Stimulated activated effector memory CD8-positive, alpha-beta T cell treated with anti-CD3 and anti-CD28 coated beads, Interleukin-12 subunit alpha, Interleukin-12 subunit beta, amount 100 ng/mL, for 72 hours (primary cell): ENCODE measurements at regions not wholly inside any gene's neighbourhood (a gene's known extent, or its start where the extent isn't known, plus 50 kb on each side); places are given as distances from the start of the nearest gene placed in this dataset.
"Not testable (repeated sequence)": the region's sequence is repeated elsewhere in the genome, so short reads cannot be mapped to it uniquely, and the experiment has no call there.

Source experiments
- ATAC-seq: fragments of 150-1000 bp; cut with Tn5 transposase; 2 replicates; pipeline ENCODE4 v1.10.0; 2021
- DNase-seq, 2 donors: peaks; one replicate each; pipeline ENCODE4 v3.0.0; 2021 to 2022; ENCODE audit warnings: low spot score in 2 of 2
- H3K27ac Mint-ChIP-seq: one replicate; pipeline ENCODE4 v1.8.0; 2022; ENCODE audit warnings: mild to moderate bottlenecking, mixed read lengths
- H3K36me3 Mint-ChIP-seq: one replicate; pipeline ENCODE4 v1.8.0; 2022; ENCODE audit warnings: mild to moderate bottlenecking, mixed read lengths
- H3K4me1 Mint-ChIP-seq: one replicate; pipeline ENCODE4 v1.8.0; 2022; ENCODE audit warnings: mixed read lengths
- H3K4me3 Mint-ChIP-seq: one replicate; pipeline ENCODE4 v1.8.0; 2022; ENCODE audit warnings: mild to moderate bottlenecking, mixed read lengths
- H3K9me3 Mint-ChIP-seq: one replicate; pipeline ENCODE4 v1.8.0; 2022; ENCODE audit warnings: mixed read lengths

DNA sequence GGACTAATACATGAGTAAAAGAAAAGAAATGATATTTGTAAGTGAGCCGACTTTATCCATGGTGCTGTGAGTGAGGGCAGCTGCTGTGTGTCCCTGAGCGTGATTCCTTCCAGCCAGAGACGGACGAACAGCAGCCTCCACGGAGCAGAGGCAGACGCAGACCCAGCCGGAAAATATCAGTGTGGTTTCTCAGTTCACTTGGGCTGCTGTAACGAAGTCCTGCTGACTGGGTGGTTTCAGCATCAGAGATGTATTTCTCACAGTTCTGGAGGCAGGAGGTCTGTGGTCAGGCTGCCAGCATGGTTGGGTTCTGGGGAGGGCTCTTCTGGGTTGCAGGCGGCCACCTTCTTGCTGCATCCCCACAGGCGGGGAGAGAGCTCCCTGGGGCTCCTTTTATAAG lies 375.6 kb downstream of the GLRX3 start:
- H3K4me1 Mint-ChIP-seq = peaks cover 5% of the 10 kb centered on the region
- no peak for DNase-seq
- H3K9me3 Mint-ChIP-seq = peaks cover 6% of the 10 kb centered on the region
- no peak overlapping the region for H3K4me3 Mint-ChIP-seq
- H3K36me3 Mint-ChIP-seq = no peaks in the 10 kb centered on the region
- H3K27ac Mint-ChIP-seq = no peak overlapping the region
- no peak for ATAC-seq

DNA sequence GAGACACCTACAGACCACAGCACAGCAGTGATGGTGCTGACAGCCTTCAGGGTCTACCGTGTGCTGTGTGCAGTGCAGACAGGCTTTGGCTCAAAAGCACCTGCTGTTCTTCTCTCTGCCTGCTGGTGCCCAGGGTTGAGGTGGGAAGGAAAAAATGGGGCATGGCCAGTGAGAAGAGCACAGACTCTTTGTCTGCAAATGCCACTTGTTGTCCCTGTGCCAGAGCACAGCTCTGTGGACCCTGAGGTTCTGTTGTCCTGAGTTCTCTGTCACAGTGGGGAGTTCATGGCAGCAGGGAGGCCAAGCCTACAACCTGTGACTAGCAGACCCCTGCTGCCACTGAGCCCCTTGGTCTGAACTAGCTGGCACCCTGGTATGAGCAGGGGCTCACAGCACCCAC lies 376.7 kb downstream of the GLRX3 start:
- H3K4me1 Mint-ChIP-seq = peaks cover 5% of the 10 kb centered on the region
- H3K36me3 Mint-ChIP-seq = no peaks in the 10 kb centered on the region
- DNase-seq (no peak), ATAC-seq (no peak)
- no peak overlapping the region for H3K4me3 Mint-ChIP-seq
- peaks cover 6% of the 10 kb centered on the region for H3K9me3 Mint-ChIP-seq
- no peak overlapping the region for H3K27ac Mint-ChIP-seq

DNA sequence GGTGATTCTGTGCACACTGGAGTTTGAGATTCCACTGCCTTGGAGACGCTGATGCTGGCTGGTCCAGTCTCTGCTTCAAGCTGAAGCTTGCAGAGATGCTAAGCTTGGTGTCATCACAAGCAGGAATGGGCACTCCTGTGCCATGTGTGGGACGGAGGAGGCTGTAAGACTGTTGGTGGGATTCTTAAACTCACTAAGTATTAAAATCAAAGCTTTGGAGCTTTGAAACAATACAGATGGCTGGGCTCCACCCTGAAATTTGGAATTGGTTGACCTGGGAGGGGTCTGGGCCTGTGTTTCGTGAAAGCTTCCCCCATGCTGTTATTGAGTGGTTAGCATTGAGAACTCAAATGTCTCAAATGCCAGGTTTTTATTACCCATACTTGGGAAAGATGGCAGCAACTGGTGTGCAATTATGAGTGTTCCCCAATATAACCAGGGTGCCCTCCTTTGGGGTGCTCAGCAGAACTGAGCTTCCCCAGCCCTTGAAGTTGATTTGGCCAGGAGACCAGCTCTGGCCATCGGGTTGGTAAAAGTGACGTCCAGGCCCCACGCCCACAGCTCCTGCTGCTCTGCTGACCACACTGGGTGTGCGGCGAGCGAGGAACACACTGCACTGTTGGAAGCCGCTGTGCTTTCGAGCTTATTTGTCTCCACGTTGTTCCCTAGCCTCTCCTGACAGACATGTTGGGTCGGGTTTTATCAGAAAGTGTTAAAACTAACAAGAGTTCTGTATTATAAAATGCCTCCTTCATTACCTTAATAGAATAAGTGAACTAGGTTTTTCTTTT lies 377.7 kb downstream of the GLRX3 start:
- DNase-seq (no peak), ATAC-seq (no peak)
- peaks cover 4% of the 10 kb centered on the region for H3K4me1 Mint-ChIP-seq
- peaks cover 5% of the 10 kb centered on the region for H3K9me3 Mint-ChIP-seq
- H3K36me3 Mint-ChIP-seq = no peaks in the 10 kb centered on the region
- no peak overlapping the region for H3K4me3 Mint-ChIP-seq
- no peak overlapping the region for H3K27ac Mint-ChIP-seq

DNA sequence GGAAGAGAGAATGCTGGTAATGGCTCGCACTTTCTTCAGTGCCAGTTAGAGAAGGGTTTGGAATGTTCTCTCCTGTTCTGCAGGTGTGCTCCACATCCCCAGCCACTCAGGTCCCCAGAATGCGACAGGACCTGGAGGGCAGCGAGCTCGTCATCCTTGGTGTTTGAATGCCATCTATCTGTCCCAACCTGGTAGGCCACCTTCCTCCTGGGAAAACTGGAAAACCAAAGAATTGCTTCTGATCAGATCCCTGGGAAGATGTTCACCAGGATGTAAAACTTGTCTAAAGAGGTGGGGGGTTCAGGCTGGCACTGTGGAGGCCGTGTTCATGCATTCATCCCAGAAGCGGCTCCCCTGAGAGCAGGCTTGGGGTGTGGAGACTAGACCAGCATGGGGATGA lies 379.5 kb downstream of the GLRX3 start:
- H3K4me1 Mint-ChIP-seq = no peaks in the 10 kb centered on the region
- ATAC-seq (no peak), DNase-seq (no peak)
- H3K36me3 Mint-ChIP-seq = no peaks in the 10 kb centered on the region
- no peak overlapping the region for H3K4me3 Mint-ChIP-seq
- H3K27ac Mint-ChIP-seq = no peak overlapping the region
- H3K9me3 Mint-ChIP-seq = peaks cover 9% of the 10 kb centered on the region

DNA sequence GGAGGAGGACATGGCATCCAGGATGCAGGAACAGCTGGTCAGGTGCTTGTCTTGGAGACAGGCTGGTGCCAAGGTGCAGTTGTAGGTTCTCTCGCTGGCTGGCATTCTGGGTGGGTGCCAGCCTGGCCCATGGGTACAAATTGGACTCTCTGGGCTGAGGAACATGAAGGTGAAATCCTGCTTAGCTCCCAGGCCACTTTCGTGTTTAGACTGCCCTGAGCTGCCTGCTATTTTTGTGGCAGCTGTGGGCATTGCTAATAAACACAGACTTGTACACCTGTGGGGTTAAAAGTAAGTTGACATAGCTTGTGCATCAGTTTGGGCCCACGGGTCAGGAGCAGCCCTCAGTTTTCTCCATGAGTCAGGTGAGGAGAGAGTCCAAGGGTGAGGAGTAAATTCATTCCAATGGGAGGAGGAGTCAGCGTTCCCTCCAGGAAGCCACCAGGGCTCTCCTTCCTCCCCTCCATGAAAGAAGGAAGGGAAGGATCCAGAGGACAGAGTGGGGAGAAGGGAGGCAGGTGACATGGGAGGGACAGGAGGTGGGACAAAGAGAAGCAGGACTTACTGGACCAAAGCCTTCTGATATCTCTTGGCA lies 380.0 kb downstream of the GLRX3 start:
- Mint-ChIP-seq H3K9me3 (peaks cover 9% of the 10 kb centered on the region), H3K4me3 (no peak overlapping the region), H3K36me3 (no peaks in the 10 kb centered on the region), H3K4me1 (no peaks in the 10 kb centered on the region), H3K27ac (no peak overlapping the region)
- no peak for ATAC-seq
- no peak for DNase-seq

DNA sequence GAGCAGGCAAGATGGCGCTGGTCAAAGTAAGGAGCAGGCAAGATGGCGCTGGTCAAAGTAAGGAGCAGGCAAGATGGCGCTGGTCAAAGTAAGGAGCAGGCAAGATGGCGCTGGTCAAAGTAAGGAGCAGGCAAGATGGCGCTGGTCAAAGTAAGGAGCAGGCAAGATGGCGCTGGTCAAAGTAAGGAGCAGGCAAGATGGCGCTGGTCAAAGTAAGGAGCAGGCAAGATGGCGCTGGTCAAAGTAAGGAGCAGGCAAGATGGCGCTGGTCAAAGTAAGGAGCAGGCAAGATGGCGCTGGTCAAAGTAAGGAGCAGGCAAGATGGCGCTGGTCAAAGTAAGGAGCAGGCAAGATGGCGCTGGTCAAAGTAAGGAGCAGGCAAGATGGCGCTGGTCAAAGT lies 382.7 kb downstream of the GLRX3 start:
- H3K36me3 Mint-ChIP-seq = not testable (repeated sequence)

DNA sequence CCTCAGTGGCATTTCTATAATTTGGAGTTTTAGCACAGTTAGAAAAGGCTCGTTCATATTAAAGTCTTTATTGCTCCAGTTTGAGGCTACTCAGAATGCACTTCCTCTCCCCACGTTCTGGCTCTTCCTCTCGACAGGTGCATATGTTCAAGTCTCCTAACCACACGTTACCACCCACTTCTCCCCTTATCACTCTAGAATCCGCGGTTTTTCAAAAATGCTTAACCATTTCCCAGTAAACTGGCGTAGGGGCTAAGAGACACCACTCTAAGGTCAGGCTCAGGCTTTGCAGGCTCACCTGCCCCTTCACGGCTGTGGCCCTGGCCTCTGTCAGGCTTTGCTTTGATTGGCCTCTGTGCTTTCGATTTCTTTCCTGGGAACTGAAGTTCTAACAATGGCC lies 383.6 kb downstream of the GLRX3 start:
- H3K9me3 Mint-ChIP-seq = peaks cover 7% of the 10 kb centered on the region
- no peak overlapping the region for H3K27ac Mint-ChIP-seq
- H3K4me1 Mint-ChIP-seq = no peaks in the 10 kb centered on the region
- ATAC-seq (no peak), DNase-seq (no peak)
- H3K36me3 Mint-ChIP-seq = no peaks in the 10 kb centered on the region
- no peak overlapping the region for H3K4me3 Mint-ChIP-seq

More for the DNA sequence above, 382.7 kb downstream of the GLRX3 start:
- not testable (repeated sequence) for H3K4me3 Mint-ChIP-seq, H3K4me1 Mint-ChIP-seq, DNase-seq, H3K27ac Mint-ChIP-seq, ATAC-seq, H3K9me3 Mint-ChIP-seq

DNA sequence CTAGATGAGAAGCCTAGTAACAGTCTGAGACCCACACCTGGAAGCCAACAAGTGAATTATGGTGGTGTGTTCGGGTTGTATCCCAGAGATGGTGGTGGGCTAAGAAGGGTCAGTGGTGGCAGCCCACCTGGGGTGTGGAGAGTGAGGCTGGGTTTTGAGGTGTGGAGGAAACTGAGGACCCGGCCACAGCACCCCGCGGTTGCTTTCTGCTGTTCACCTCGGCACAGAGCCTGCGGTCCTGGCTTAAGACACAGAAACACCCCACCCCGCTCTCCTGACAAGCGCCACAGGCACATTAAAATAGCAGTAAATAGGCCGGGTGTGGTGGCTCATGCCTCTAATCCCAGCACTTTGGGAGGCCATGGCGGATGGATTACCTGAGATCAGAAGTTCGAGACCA lies 395.1 kb downstream of the GLRX3 start:
- Mint-ChIP-seq H3K4me3 (no peak overlapping the region), H3K27ac (no peak overlapping the region), H3K4me1 (no peaks in the 10 kb centered on the region), H3K36me3 (no peaks in the 10 kb centered on the region), H3K9me3 (peaks cover 2% of the 10 kb centered on the region)
- DNase-seq (no peak), ATAC-seq (no peak)

DNA sequence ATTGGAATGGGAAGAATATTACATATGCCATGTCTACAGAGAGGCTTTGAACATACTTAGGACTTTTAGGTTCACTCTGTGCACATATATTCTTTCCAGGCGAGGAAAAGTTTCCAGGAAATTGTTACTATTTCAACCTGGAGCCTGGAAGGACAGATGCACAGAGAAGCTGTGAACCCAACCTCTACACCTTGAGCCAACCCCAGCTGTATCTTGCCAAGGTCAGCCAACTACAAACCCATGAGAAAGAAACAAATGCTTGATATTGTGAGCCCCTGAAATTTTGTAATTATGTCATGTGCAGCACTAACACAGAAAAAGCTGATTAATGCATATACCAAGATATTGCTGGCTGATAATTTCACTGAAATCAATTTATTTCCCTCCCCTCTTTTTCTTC lies 404.9 kb downstream of the GLRX3 start:
- Mint-ChIP-seq H3K27ac (no peak overlapping the region), H3K4me3 (no peak overlapping the region), H3K4me1 (no peaks in the 10 kb centered on the region), H3K36me3 (no peaks in the 10 kb centered on the region), H3K9me3 (peaks cover 7% of the 10 kb centered on the region)
- ATAC-seq (no peak), DNase-seq (no peak)

DNA sequence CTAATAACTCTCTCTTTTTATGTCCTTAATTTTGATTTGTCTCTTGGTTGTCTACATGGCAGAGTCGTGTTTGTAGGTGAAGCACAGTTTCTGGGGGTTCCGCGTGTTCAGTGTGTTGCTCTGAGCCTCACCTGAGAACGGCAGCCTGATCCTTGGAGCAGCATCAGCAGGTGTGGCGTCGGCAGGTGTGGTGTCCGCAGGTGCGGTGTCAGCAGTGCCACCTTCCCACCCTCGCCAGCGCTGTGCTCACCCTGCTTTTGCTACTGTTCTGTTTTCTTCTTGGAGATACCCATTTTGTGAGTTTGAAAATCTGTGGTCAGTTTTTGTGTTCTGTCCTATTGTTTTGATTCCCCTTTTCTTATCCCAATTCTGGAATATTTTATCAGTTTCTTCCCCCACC lies 406.6 kb downstream of the GLRX3 start:
- Mint-ChIP-seq H3K4me1 (no peaks in the 10 kb centered on the region), H3K27ac (no peak overlapping the region), H3K9me3 (peaks cover 3% of the 10 kb centered on the region), H3K4me3 (no peak overlapping the region), H3K36me3 (no peaks in the 10 kb centered on the region)
- no peak for DNase-seq
- no peak for ATAC-seq

DNA sequence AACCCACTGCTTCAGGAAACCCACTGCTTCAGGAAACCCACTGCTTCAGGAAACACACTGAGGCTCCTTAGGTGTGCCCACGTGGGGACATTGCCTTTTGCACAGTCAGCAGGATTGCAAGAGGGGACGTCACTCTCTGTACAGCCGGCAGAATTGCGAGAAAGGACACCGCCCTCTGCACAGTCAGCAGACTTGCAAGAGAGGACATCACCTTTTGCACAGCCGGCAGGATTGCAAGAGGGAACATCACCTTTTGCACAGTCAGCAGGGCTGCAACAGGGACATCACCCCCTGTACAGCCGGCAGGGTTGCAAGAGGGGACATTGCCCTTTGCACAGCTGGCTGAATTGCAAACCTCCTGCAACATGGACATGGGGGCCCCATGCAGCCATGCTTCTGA lies 407.6 kb downstream of the GLRX3 start:
- H3K27ac Mint-ChIP-seq = no peak overlapping the region
- no peaks in the 10 kb centered on the region for H3K9me3 Mint-ChIP-seq
- H3K4me3 Mint-ChIP-seq = no peak overlapping the region
- no peaks in the 10 kb centered on the region for H3K36me3 Mint-ChIP-seq
- no peaks in the 10 kb centered on the region for H3K4me1 Mint-ChIP-seq
- ATAC-seq = no peak
- DNase-seq = no peak

DNA sequence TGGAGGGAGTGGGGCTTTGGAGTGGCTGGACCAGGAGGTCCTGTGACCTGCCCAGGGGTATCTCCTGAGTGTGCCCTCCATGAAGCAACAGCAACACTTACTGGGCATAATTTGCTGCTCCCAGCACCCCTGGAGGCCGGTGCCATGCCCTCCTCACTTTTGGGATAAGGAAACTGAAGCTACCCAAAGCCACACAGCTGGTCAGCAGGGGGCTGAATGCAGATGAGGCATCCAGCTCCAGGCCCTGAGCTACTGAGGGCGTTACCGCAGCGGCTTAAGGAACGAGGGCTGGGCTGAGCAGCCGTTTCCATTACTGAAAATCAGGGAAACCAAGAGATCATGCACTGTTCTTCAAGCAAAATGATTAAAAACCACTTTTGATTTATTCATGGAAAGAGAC lies 408.9 kb downstream of the GLRX3 start:
- Mint-ChIP-seq H3K27ac (no peak overlapping the region), H3K4me3 (no peak overlapping the region), H3K9me3 (no peaks in the 10 kb centered on the region), H3K36me3 (no peaks in the 10 kb centered on the region), H3K4me1 (no peaks in the 10 kb centered on the region)
- no peak for ATAC-seq
- DNase-seq = no peak

DNA sequence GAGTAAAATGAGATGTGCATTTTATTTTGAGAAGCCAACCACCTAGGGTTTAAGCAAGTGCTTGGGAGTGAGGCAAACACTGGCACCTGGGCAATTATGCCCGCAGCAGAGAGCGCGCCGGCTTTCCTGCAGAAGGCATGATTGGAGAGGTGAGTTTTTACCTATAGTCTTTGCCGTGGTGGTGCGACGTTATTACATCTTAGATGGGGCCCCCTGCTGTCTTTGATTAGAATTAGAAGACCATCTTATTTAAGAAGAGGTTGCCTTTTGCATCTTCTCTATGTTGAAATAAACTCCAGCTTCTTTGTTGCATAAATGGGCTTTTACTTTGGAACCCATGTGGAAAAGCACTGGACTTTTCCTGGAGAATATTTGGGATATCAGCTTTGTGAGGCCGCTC lies 409.5 kb downstream of the GLRX3 start:
- no peak for DNase-seq
- no peak overlapping the region for H3K27ac Mint-ChIP-seq

DNA sequence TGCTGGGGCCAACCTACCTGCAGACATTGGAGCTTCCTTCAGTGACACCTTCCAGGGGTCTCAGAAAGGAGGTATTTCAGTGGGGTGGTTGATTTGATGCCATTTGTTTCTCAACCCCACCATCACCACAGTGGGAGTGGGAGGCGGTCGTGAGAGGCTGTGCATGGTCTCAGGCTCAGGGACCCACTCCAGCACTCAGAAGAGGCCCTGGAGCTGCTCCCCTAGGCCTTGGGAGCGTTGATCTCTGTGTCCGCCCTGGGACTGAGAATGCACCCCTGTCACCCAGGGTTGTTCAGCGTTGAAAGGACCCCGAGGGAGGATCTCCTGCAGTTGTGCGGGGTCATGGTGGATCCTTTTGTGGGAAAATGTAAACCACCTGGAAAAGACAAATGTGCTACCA lies 410.6 kb downstream of the GLRX3 start:
- DNase-seq (peak in 1 of 2 donors; percentile 15), ATAC-seq (no peak)
- Mint-ChIP-seq H3K4me1 (no peaks in the 10 kb centered on the region), H3K27ac (no peak overlapping the region), H3K9me3 (no peaks in the 10 kb centered on the region), H3K4me3 (no peak overlapping the region), H3K36me3 (no peaks in the 10 kb centered on the region)

More for the DNA sequence above, 409.5 kb downstream of the GLRX3 start:
- no peak overlapping the region for H3K4me3 Mint-ChIP-seq
- no peak for ATAC-seq
- no peaks in the 10 kb centered on the region for H3K36me3 Mint-ChIP-seq
- no peaks in the 10 kb centered on the region for H3K9me3 Mint-ChIP-seq
- no peaks in the 10 kb centered on the region for H3K4me1 Mint-ChIP-seq

DNA sequence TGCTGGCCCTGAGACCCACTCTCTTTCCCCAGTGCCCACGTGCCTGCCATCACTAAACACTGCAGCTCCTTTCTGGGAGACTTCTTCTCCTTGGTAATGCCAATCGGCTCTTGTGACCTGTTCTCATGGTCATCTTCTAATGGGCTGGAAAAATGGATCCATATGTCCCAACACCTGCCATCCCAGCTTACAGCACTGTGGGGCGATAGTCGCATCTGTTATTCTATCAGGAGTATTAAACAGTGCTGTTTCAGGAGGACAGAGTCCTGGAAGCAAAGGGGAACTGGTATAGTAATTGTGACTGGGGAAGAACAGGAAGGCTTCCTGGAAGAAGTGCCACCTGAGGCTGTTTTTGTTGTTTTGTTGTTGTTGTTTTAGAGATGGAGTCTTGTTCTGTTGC lies 411.2 kb downstream of the GLRX3 start:
- Mint-ChIP-seq H3K4me1 (no peaks in the 10 kb centered on the region), H3K9me3 (no peaks in the 10 kb centered on the region), H3K4me3 (no peak overlapping the region), H3K27ac (no peak overlapping the region), H3K36me3 (no peaks in the 10 kb centered on the region)
- DNase-seq (peak in 1 of 2 donors; percentile 18), ATAC-seq (no peak)

DNA sequence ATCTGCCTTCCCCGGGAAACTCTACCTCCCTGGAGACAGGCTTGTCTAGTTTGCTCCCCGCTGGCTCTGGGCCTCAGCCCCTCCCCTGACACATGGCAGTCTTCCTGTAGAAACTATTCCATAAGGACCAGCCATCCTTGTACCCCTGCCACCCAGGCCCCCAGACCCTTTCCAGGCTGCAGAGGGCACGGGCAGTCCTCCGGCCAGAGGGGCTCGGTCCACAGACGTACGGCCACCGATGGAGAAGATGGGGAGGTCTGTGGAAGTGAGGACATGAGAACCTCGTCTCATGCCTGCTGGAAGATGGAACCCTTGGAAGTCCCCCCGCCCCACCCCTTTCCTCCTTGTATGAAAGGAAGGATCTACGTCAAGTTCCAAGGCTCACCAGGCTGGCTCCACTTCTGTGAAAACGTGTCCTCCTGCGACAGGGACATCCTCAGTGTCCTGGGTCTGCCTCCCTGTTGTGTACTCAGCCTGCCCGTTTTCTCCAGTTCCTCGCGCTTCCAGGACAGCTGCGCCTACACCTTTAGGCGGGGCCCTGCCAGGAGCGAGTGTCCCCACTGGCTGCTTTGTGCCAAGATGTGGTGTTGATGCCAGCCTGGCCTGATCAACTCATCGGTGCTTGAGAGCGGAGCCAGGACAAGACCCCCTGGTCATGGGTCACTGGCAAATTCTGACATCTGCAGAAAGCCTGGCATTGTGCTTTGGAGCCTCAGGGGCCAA lies 414.9 kb downstream of the GLRX3 start:
- Mint-ChIP-seq H3K9me3 (peaks cover 4% of the 10 kb centered on the region), H3K36me3 (no peaks in the 10 kb centered on the region), H3K27ac (no peak overlapping the region), H3K4me3 (no peak overlapping the region), H3K4me1 (no peaks in the 10 kb centered on the region)
- ATAC-seq (no peak), DNase-seq (peak in 1 of 2 donors; percentile 22)
